Loucy (cell line): ENCODE measurements at regions not wholly inside any gene's neighbourhood (a gene's known extent, or its start where the extent isn't known, plus 50 kb on each side); places are given as distances from the start of the nearest gene placed in this dataset.

ENCODE experiments used
- EZH2phosphoT487 ChIP-seq: fragments of 200-600 bp; IDR thresholded peaks from 2 replicates; pipeline ENCODE4 v1.6.1; 2018; ENCODE audit warnings: antibody characterized with exemption, mild to moderate bottlenecking, moderate library complexity, borderline replicate concordance
- TF ChIP-seq, protein P1 (sequence below): fragments of 200-600 bp; sonication (generic); conservative IDR thresholded peaks from 2 replicates; pipeline ENCODE4 v1.5.1; 2014; ENCODE audit warnings: mild to moderate bottlenecking, antibody characterized with exemption, low read length

DNA sequence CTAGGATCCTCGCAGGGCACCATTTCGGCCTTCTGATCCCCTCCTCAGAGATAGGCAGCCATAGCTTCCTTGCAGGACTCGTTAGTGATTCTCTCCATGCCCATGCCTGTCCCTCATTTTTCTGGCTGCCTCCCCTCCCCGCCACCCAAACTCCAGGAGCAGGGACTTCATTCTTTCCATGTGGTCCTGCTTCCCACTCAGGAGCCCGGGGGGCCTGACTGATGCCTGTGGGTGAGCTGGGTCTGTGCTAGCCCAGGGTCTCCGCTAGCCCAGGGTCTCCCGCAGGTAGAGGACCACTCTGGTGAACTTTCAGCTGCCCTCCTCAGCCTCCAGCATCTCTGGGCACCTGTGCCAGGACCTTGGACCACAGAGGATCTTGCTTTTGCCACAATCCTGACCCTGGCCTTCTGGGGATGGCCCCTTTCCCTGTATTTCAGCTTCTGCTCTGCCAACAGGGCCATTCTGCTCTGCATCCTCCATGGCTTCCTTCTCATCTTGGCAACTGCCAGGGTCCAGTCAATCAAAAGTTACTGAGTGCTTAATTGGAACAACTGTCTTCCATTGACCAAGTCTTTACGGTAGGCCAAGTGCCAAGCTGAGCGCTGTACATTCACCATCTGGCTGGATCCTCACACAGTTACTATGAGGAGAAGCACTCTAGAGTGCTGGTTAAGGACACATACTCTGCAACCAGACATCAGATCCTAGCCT is 152.2 kb downstream of the EFNB1 start:
- TF ChIP-seq, protein P1, sequence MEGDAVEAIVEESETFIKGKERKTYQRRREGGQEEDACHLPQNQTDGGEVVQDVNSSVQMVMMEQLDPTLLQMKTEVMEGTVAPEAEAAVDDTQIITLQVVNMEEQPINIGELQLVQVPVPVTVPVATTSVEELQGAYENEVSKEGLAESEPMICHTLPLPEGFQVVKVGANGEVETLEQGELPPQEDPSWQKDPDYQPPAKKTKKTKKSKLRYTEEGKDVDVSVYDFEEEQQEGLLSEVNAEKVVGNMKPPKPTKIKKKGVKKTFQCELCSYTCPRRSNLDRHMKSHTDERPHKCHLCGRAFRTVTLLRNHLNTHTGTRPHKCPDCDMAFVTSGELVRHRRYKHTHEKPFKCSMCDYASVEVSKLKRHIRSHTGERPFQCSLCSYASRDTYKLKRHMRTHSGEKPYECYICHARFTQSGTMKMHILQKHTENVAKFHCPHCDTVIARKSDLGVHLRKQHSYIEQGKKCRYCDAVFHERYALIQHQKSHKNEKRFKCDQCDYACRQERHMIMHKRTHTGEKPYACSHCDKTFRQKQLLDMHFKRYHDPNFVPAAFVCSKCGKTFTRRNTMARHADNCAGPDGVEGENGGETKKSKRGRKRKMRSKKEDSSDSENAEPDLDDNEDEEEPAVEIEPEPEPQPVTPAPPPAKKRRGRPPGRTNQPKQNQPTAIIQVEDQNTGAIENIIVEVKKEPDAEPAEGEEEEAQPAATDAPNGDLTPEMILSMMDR = no peak
- no peak for TF ChIP-seq EZH2phosphoT487
